ENCODE measurements at regions not wholly inside any gene's neighbourhood (a gene's known extent, or its start where the extent isn't known, plus 50 kb on each side); places are given as distances from the start of the nearest gene placed in this dataset.
"Not testable (repeated sequence)": the region's sequence is repeated elsewhere in the genome, so short reads cannot be mapped to it uniquely, and the experiment has no call there.

DNA sequence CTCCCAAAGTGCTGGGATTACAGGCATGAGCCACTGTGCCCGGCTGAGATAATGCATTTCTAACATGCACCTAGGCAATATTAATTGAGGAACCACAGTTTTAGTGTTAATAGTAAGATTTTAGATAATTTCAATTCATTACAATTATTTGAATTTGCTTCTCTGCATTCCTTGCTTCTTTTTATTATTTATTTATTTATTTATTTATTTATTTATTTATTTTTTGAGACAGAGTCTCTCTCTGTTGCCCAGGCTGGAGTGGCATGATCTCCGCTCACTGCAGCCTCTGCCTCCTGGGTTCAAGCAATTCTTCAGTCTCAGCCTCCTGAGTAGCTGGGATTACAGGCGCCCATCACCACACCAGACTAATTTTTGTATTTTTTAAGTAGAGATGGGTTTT lies 135.7 kb upstream of the OR13F1 start:
- TF ChIP-seq POLR2A (IDR thresholded peaks at IDR 0.05; ENCODE audit: low read depth, low read length); POLR2AphosphoS5 (IDR thresholded peaks at IDR 0.05; ENCODE audit: low read depth, low read length); PAX5 (IDR thresholded peaks at IDR 0.05; ENCODE audit: insufficient read depth, low read length, severe bottlenecking); TAF1 (IDR thresholded peaks at IDR 0.05; ENCODE audit: low read depth, low read length); SPI1 (IDR thresholded peaks at IDR 0.05; ENCODE audit: low read depth, low read length); POU2F2 (IDR thresholded peaks at IDR 0.05; ENCODE audit: low read depth, low read length): not testable (repeated sequence)

Measured in GM12891 (cell line).